ENCODE measurements at regions not wholly inside any gene's neighbourhood (a gene's known extent, or its start where the extent isn't known, plus 50 kb on each side); places are given as distances from the start of the nearest gene placed in this dataset.

DNA sequence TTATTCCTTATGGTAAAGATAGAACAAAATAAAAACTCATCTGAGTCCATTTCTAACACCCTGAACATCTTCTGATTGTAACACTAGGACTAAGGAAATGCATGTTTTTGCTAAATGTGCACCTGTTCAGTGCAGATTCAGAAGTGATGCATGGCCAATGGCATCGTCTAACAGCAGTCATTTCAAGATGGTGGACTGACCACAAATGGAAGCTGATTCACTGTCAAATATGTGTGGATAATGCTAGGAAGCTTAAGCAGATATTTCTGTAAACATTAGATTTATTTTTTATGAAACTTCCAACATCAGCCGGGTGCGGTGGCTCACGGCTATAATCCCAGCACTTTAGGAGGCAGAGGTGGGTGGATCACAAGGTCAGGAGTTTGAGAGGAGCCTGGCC, 394.8 kb downstream of the SAMD5 start:
- no peak overlapping the region for H3K4me3 ChIP-seq (ENCODE audit: low read depth, low read length)
- no peaks in the 10 kb centered on the region for H3K36me3 ChIP-seq (ENCODE audit: control insufficient read depth, insufficient read depth, low read length)
- WGBS (ENCODE audit: insufficient coverage): 100% methylated on average over 1 of the region's 4 CpGs
- no peaks in the 10 kb centered on the region for H3K4me1 ChIP-seq (ENCODE audit: control insufficient read depth, insufficient read depth, low read length)
- no peaks in the 10 kb centered on the region for H3K27me3 ChIP-seq (ENCODE audit: control insufficient read depth, insufficient read depth, low read length)
- H3K9me3 ChIP-seq (ENCODE audit: control insufficient read depth, insufficient read depth, low read length): no peaks in the 10 kb centered on the region
- H3K27ac ChIP-seq (ENCODE audit: low read depth, low read length): no peak overlapping the region
- DNase-seq (ENCODE audit: low read depth in 4 of 6, low spot score in 6 of 6): no peak

GRCh38 chr6:147903931-147904330, 395.4 kb downstream of the SAMD5 start:
- no peaks in the 10 kb centered on the region for H3K36me3 ChIP-seq (ENCODE audit: control insufficient read depth, insufficient read depth, low read length)
- H3K27me3 ChIP-seq (ENCODE audit: control insufficient read depth, insufficient read depth, low read length): no peaks in the 10 kb centered on the region
- WGBS (ENCODE audit: insufficient coverage): 90% methylated on average over 2 of the region's 2 CpGs
- H3K9me3 ChIP-seq (ENCODE audit: control insufficient read depth, insufficient read depth, low read length): no peaks in the 10 kb centered on the region
- no peak overlapping the region for H3K4me3 ChIP-seq (ENCODE audit: low read depth, low read length)
- H3K4me1 ChIP-seq (ENCODE audit: control insufficient read depth, insufficient read depth, low read length): no peaks in the 10 kb centered on the region
- no peak overlapping the region for H3K27ac ChIP-seq (ENCODE audit: low read depth, low read length)
- no peak for DNase-seq (ENCODE audit: low read depth in 4 of 6, low spot score in 6 of 6)

DNA sequence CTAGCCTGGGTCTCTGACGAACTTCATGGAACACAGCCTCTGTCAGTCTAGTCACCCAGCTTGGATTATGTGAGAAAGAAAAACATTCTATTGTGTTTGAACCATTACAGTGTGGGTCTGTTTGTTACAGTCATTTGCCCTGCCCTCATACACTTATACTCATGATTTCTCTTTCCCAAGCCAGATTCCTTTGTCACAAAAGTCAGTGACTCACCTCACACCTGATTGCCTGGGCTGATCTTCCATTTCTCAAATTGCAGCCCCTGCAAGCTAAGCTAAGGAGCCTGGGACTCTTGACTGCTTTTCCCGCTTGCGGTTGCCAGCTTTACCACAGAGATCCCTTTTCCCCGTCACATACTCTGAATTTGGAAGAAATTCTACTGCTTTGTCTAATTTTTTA, 395.9 kb downstream of the SAMD5 start:
- no CpG with 5 or more reads among the region's 4 CpGs for WGBS (ENCODE audit: insufficient coverage)
- no peaks in the 10 kb centered on the region for H3K27me3 ChIP-seq (ENCODE audit: control insufficient read depth, insufficient read depth, low read length)
- no peak overlapping the region for H3K4me3 ChIP-seq (ENCODE audit: low read depth, low read length)
- H3K27ac ChIP-seq (ENCODE audit: low read depth, low read length): no peak overlapping the region
- no peaks in the 10 kb centered on the region for H3K4me1 ChIP-seq (ENCODE audit: control insufficient read depth, insufficient read depth, low read length)
- no peaks in the 10 kb centered on the region for H3K9me3 ChIP-seq (ENCODE audit: control insufficient read depth, insufficient read depth, low read length)
- no peaks in the 10 kb centered on the region for H3K36me3 ChIP-seq (ENCODE audit: control insufficient read depth, insufficient read depth, low read length)
- no peak for DNase-seq (ENCODE audit: low read depth in 4 of 6, low spot score in 6 of 6)

GRCh38 chr6:147905711-147906110, 397.2 kb downstream of the SAMD5 start:
- DNase-seq (ENCODE audit: low read depth in 4 of 6, low spot score in 6 of 6): no peak
- no peak overlapping the region for H3K27ac ChIP-seq (ENCODE audit: low read depth, low read length)
- no peak overlapping the region for H3K4me3 ChIP-seq (ENCODE audit: low read depth, low read length)
- WGBS (ENCODE audit: insufficient coverage): 71% methylated on average over 1 of the region's 3 CpGs
- H3K9me3 ChIP-seq (ENCODE audit: control insufficient read depth, insufficient read depth, low read length): no peaks in the 10 kb centered on the region
- H3K36me3 ChIP-seq (ENCODE audit: control insufficient read depth, insufficient read depth, low read length): no peaks in the 10 kb centered on the region
- no peaks in the 10 kb centered on the region for H3K4me1 ChIP-seq (ENCODE audit: control insufficient read depth, insufficient read depth, low read length)
- no peaks in the 10 kb centered on the region for H3K27me3 ChIP-seq (ENCODE audit: control insufficient read depth, insufficient read depth, low read length)

DNA sequence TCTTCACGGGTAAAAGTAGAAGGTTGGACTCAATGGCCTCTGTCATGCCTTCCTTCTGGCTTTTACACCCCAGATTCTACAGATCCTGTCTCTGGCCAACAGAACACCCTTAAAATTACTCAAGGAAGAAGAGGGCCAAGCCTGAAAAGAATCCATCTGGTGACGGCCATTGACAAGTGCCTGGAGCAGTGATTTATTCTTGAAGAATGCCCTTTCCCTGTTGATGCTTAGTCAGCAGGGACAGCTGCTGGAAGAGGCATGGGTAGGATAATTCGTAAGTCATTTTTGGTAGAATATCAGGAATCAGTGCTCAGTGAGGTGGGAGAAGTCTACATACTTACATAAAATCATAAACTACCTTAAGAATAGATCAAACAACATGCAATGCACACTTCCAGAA, 397.9 kb downstream of the SAMD5 start:
- no peaks in the 10 kb centered on the region for H3K9me3 ChIP-seq (ENCODE audit: control insufficient read depth, insufficient read depth, low read length)
- H3K27me3 ChIP-seq (ENCODE audit: control insufficient read depth, insufficient read depth, low read length): no peaks in the 10 kb centered on the region
- no peaks in the 10 kb centered on the region for H3K36me3 ChIP-seq (ENCODE audit: control insufficient read depth, insufficient read depth, low read length)
- 67% methylated on average over 1 of the region's 3 CpGs for WGBS (ENCODE audit: insufficient coverage)
- H3K4me1 ChIP-seq (ENCODE audit: control insufficient read depth, insufficient read depth, low read length): no peaks in the 10 kb centered on the region
- H3K4me3 ChIP-seq (ENCODE audit: low read depth, low read length): no peak overlapping the region
- H3K27ac ChIP-seq (ENCODE audit: low read depth, low read length): no peak overlapping the region
- no peak for DNase-seq (ENCODE audit: low read depth in 4 of 6, low spot score in 6 of 6)

DNA sequence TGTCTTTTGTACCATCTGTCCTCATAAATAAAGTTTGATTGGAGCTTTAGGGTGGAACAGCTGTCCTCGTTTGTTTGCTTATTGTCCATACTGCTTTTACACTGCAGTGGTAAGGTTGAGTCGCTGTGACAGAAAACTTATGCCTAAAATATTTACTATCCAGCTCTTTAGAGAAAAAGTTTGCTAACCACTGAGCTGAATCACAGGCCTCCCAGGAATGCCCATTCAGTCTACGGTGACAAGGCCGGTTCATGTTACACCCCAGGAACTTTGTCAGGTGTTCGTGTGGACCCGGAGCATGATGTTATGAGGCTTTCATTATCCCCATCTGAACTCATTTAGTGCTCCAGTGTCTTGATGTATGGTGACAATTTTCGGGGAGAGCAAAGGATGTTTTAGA, 401.1 kb downstream of the SAMD5 start:
- H3K9me3 ChIP-seq (ENCODE audit: control insufficient read depth, insufficient read depth, low read length): no peaks in the 10 kb centered on the region
- no peaks in the 10 kb centered on the region for H3K36me3 ChIP-seq (ENCODE audit: control insufficient read depth, insufficient read depth, low read length)
- no peak for DNase-seq (ENCODE audit: low read depth in 4 of 6, low spot score in 6 of 6)
- no peaks in the 10 kb centered on the region for H3K4me1 ChIP-seq (ENCODE audit: control insufficient read depth, insufficient read depth, low read length)
- 55% methylated on average over 2 of the region's 7 CpGs for WGBS (ENCODE audit: insufficient coverage)
- H3K4me3 ChIP-seq (ENCODE audit: low read depth, low read length): no peak overlapping the region
- H3K27me3 ChIP-seq (ENCODE audit: control insufficient read depth, insufficient read depth, low read length): no peaks in the 10 kb centered on the region
- no peak overlapping the region for H3K27ac ChIP-seq (ENCODE audit: low read depth, low read length)

DNA sequence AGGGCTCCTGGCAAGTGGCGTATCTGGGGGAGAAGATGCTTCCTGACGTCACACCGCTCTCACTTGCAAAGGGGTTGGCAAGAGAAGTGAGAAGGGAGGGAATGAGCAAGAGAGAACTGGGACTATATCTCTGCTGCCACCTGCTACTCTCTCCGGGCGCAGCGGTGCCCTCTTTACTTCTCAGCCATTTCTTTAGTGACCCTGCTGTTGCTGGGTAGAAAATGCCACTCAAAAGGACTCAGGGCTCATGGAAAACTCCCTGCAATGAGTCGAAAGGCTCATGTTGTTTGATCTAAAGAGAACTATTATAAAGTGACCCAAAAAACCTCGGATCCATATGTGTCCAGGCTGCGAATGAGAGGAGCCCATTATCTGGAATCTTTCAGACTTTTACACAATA, 401.8 kb downstream of the SAMD5 start:
- H3K4me1 ChIP-seq (ENCODE audit: control insufficient read depth, insufficient read depth, low read length): no peaks in the 10 kb centered on the region
- DNase-seq (ENCODE audit: low read depth in 4 of 6, low spot score in 6 of 6): no peak
- WGBS (ENCODE audit: insufficient coverage): 68% methylated on average over 4 of the region's 9 CpGs
- H3K36me3 ChIP-seq (ENCODE audit: control insufficient read depth, insufficient read depth, low read length): no peaks in the 10 kb centered on the region
- no peak overlapping the region for H3K4me3 ChIP-seq (ENCODE audit: low read depth, low read length)
- H3K9me3 ChIP-seq (ENCODE audit: control insufficient read depth, insufficient read depth, low read length): no peaks in the 10 kb centered on the region
- no peak overlapping the region for H3K27ac ChIP-seq (ENCODE audit: low read depth, low read length)
- H3K27me3 ChIP-seq (ENCODE audit: control insufficient read depth, insufficient read depth, low read length): no peaks in the 10 kb centered on the region

GRCh38 chr6:147911057-147911456, 402.6 kb downstream of the SAMD5 start:
- 92% methylated on average over 2 of the region's 3 CpGs for WGBS (ENCODE audit: insufficient coverage)
- Histone ChIP-seq H3K27ac (ENCODE audit: low read depth, low read length) (no peak overlapping the region), H3K36me3 (ENCODE audit: control insufficient read depth, insufficient read depth, low read length) (no peaks in the 10 kb centered on the region), H3K9me3 (ENCODE audit: control insufficient read depth, insufficient read depth, low read length) (no peaks in the 10 kb centered on the region), H3K4me3 (ENCODE audit: low read depth, low read length) (no peak overlapping the region), H3K4me1 (ENCODE audit: control insufficient read depth, insufficient read depth, low read length) (no peaks in the 10 kb centered on the region), H3K27me3 (ENCODE audit: control insufficient read depth, insufficient read depth, low read length) (no peaks in the 10 kb centered on the region)
- no peak for DNase-seq (ENCODE audit: low read depth in 4 of 6, low spot score in 6 of 6)

- no peaks in the 10 kb centered on the region for H3K4me1 ChIP-seq (ENCODE audit: control insufficient read depth, insufficient read depth, low read length)
- WGBS (ENCODE audit: insufficient coverage): 60% methylated on average over 1 of the region's 2 CpGs
- DNase-seq (ENCODE audit: low read depth in 4 of 6, low spot score in 6 of 6): no peak
Measured at GRCh38 chr6:147911686-147912085, 403.2 kb downstream of the SAMD5 start.

DNA sequence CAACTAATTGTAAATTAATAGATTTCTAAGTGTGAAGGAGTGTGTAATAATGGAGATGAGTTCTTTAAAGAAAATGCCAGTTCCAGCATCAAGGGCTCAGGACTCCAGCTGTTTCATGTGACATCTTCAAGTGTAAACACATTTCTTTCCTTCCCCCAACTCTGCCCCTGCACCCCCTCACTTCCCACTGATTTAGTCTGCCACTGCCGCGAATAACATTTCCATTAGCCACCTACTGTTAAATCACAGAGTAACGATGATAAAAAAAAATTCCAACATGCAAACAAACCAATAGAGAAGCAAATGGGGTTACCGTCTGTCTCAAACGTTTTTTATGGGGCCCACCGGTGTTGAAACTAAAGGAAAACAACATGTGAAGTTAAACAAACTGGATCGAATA, 414.3 kb downstream of the SAMD5 start:
- no peaks in the 10 kb centered on the region for H3K4me1 ChIP-seq (ENCODE audit: control insufficient read depth, insufficient read depth, low read length)
- no peaks in the 10 kb centered on the region for H3K36me3 ChIP-seq (ENCODE audit: control insufficient read depth, insufficient read depth, low read length)
- no peak overlapping the region for H3K27ac ChIP-seq (ENCODE audit: low read depth, low read length)
- no peaks in the 10 kb centered on the region for H3K27me3 ChIP-seq (ENCODE audit: control insufficient read depth, insufficient read depth, low read length)
- peaks cover 1% of the 10 kb centered on the region for H3K9me3 ChIP-seq (ENCODE audit: control insufficient read depth, insufficient read depth, low read length)
- 32% methylated on average over 4 of the region's 7 CpGs for WGBS (ENCODE audit: insufficient coverage)
- DNase-seq (ENCODE audit: low read depth in 4 of 6, low spot score in 6 of 6): peak in 3 of 6 donors; percentile 17 to 95 (median 47)
- no peak overlapping the region for H3K4me3 ChIP-seq (ENCODE audit: low read depth, low read length)

More at GRCh38 chr6:147911686-147912085, 403.2 kb downstream of the SAMD5 start:
- Histone ChIP-seq H3K9me3 (ENCODE audit: control insufficient read depth, insufficient read depth, low read length) (no peaks in the 10 kb centered on the region), H3K36me3 (ENCODE audit: control insufficient read depth, insufficient read depth, low read length) (no peaks in the 10 kb centered on the region), H3K4me3 (ENCODE audit: low read depth, low read length) (no peak overlapping the region), H3K27ac (ENCODE audit: low read depth, low read length) (no peak overlapping the region), H3K27me3 (ENCODE audit: control insufficient read depth, insufficient read depth, low read length) (no peaks in the 10 kb centered on the region)
